Endothelial cell (in vitro differentiated cells): ENCODE measurements at regions not wholly inside any gene's neighbourhood (a gene's known extent, or its start where the extent isn't known, plus 50 kb on each side); places are given as distances from the start of the nearest gene placed in this dataset.

Experiments
- DNase-seq: peaks from one replicate; pipeline ENCODE4 v3.0.0; 2021; ENCODE audit warnings: low spot score
- H3K27ac Mint-ChIP-seq: one replicate; pipeline ENCODE4 v1.8.0; 2021; ENCODE audit warnings: mixed read lengths, inconsistent platforms; ENCODE audit not compliant: unreplicated experiment
- H3K27me3 Mint-ChIP-seq: one replicate; pipeline ENCODE4 v1.8.0; 2021; ENCODE audit warnings: mild to moderate bottlenecking, moderate library complexity, mixed read lengths, inconsistent platforms; ENCODE audit not compliant: unreplicated experiment
- H3K36me3 Mint-ChIP-seq: one replicate; pipeline ENCODE4 v1.8.0; 2021; ENCODE audit warnings: mild to moderate bottlenecking, low read depth, mixed read lengths, inconsistent platforms; ENCODE audit not compliant: unreplicated experiment
- H3K4me1 Mint-ChIP-seq: one replicate; pipeline ENCODE4 v1.8.0; 2021; ENCODE audit warnings: mild to moderate bottlenecking, mixed read lengths, inconsistent platforms; ENCODE audit not compliant: unreplicated experiment
- H3K4me3 Mint-ChIP-seq: one replicate; pipeline ENCODE4 v1.8.0; 2021; ENCODE audit warnings: mild to moderate bottlenecking, mixed read lengths, inconsistent platforms; ENCODE audit not compliant: unreplicated experiment
- H3K9me3 Mint-ChIP-seq: one replicate; pipeline ENCODE4 v1.8.0; 2021; ENCODE audit warnings: mixed read lengths, inconsistent platforms; ENCODE audit not compliant: unreplicated experiment
- CTCF ChIP-seq: fragments of 200-600 bp; sonication (generic); IDR thresholded peaks from one replicate; pipeline ENCODE4 v1.5.0; 2021; ENCODE audit warnings: antibody characterized with exemption; ENCODE audit not compliant: unreplicated experiment

GRCh38 chr4:3343358-3343757, 50.5 kb downstream of the RGS12 start:
- Mint-ChIP-seq H3K27ac (no peak overlapping the region), H3K36me3 (peaks cover 23% of the 10 kb centered on the region), H3K9me3 (no peaks in the 10 kb centered on the region), H3K4me3 (no peak overlapping the region), H3K27me3 (peaks cover 3% of the 10 kb centered on the region), H3K4me1 (peaks cover 29% of the 10 kb centered on the region)
- no peak for TF ChIP-seq CTCF
- no peak for DNase-seq

DNA sequence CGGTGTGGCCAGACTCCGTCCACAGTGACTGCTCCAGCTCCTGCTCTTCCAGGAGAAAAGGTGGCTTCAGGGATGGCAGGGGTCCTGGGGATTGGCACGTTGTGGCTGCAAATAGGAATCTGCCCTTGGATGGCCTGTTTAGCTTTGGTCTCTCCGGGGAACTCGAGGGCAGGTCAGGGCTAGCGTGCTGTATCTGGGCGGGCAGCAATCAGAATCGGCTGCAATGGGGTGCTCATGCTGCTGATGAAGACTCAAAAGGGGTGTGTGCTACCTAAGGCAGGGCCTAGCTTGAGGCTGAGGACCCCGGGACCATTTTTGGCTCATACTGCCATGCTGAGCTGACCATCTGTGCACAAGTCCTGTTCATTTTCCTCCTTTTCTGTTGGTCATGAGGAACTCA, 51.3 kb downstream of the RGS12 start:
- no peak for TF ChIP-seq CTCF
- no peak overlapping the region for H3K4me3 Mint-ChIP-seq
- H3K27me3 Mint-ChIP-seq: peaks cover 6% of the 10 kb centered on the region
- peaks cover 30% of the 10 kb centered on the region for H3K4me1 Mint-ChIP-seq
- peaks cover 23% of the 10 kb centered on the region for H3K36me3 Mint-ChIP-seq
- H3K9me3 Mint-ChIP-seq: no peaks in the 10 kb centered on the region
- no peak overlapping the region for H3K27ac Mint-ChIP-seq
- DNase-seq: no peak

DNA sequence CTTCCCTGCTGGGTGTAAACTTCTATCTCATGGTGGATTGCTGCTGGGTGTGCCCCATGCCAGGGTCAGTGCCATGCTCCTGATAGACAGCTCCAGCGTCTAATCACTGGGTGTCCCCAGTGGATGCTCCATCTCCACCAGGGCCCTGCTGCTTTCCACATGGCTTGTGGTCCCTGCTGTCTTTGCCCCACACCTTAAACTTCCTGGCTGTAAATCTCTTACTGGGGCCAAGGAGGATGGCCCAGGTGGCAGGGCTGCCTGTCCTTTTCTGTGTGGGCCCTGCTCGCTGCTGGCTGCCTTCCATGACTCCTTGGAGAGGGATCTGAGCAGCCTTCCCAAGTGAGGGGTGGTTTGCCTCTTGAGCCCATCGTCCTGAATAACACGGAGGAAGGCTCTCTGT, 51.8 kb downstream of the RGS12 start:
- Mint-ChIP-seq H3K4me3 (no peak overlapping the region), H3K36me3 (peaks cover 20% of the 10 kb centered on the region), H3K4me1 (peaks cover 30% of the 10 kb centered on the region), H3K27ac (no peak overlapping the region), H3K9me3 (no peaks in the 10 kb centered on the region), H3K27me3 (peaks cover 3% of the 10 kb centered on the region)
- no peak for DNase-seq
- TF ChIP-seq CTCF: no peak

- Mint-ChIP-seq H3K4me3 (no peak overlapping the region), H3K27me3 (peaks cover 3% of the 10 kb centered on the region), H3K9me3 (no peaks in the 10 kb centered on the region), H3K4me1 (peaks cover 28% of the 10 kb centered on the region), H3K36me3 (peaks cover 18% of the 10 kb centered on the region), H3K27ac (no peak overlapping the region)
- TF ChIP-seq CTCF: no peak
- DNase-seq: no peak
Measured at GRCh38 chr4:3345384-3345783, 52.6 kb downstream of the RGS12 start.

DNA sequence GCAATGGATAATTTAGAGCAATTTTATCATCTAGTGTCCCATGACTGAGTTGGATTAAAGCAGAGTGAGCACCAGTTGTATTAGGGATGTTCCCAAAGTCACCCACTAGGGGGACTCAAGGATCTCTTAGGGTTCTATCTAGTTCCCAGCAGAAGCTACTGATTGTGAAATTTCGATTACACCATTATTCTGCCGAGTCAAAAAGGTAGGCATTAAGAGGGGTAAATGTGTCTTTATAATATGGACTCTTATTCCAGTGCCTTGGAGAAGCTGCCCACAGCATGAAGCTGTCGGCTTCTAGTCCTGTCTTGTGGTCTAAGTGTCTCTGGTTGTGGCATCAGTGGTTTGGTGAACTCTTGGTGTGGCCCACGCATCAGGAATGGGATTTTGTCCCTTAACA, 53.3 kb downstream of the RGS12 start:
- Mint-ChIP-seq H3K4me1 (peaks cover 28% of the 10 kb centered on the region), H3K27ac (no peak overlapping the region), H3K36me3 (peaks cover 18% of the 10 kb centered on the region), H3K4me3 (no peak overlapping the region), H3K27me3 (peaks cover 3% of the 10 kb centered on the region), H3K9me3 (no peaks in the 10 kb centered on the region)
- peak; percentile 52 for DNase-seq
- TF ChIP-seq CTCF: peak; percentile 81
